Colonic mucosa (tissue), 4 donors: ENCODE measurements at regions not wholly inside any gene's neighbourhood (a gene's known extent, or its start where the extent isn't known, plus 50 kb on each side); places are given as distances from the start of the nearest gene placed in this dataset.

Source experiments
- DNase-seq: peaks from one replicate; pipeline ENCODE4 v3.0.0-alpha.2; 2020
- H3K27ac ChIP-seq: fragments of 200-600 bp; one replicate; pipeline ENCODE4 v1.8.0; 2021
- H3K27me3 ChIP-seq: fragments of 200-600 bp; one replicate; pipeline ENCODE4 v1.8.0; 2021
- H3K36me3 ChIP-seq: fragments of 200-600 bp; one replicate; pipeline ENCODE4 v1.8.0; 2021
- H3K4me1 ChIP-seq: fragments of 200-600 bp; one replicate; pipeline ENCODE4 v1.8.0; 2021; ENCODE audit warnings: mild to moderate bottlenecking
- H3K4me3 ChIP-seq: fragments of 200-600 bp; one replicate; pipeline ENCODE4 v1.8.0; 2021
- H3K9ac ChIP-seq, 2 donors: one replicate each; pipeline ENCODE4 v1.7.0; 2013; ENCODE audit warnings: control low read depth in 2 of 2, low read depth in 2 of 2, low read length in 2 of 2
- H3K9me3 ChIP-seq: fragments of 200-600 bp; one replicate; pipeline ENCODE4 v1.8.0; 2021
- intact Hi-C: fragments of 100-400 bp; cut with DNase I; formaldehyde crosslinking; loops from one replicate; pipeline ENCODE4 v1.14.1; 2022
- TF ChIP-seq, protein P1 (sequence below): fragments of 200-600 bp; IDR thresholded peaks from one replicate; pipeline ENCODE4 v1.8.0; 2022; ENCODE audit warnings: antibody characterized with exemption, mild to moderate bottlenecking
- donor health status: healthy.
- donor health status: DM: no; HTN: no; CAD: no.
- donor health status: DM: no; HTN: no; CAD: no.

DNA sequence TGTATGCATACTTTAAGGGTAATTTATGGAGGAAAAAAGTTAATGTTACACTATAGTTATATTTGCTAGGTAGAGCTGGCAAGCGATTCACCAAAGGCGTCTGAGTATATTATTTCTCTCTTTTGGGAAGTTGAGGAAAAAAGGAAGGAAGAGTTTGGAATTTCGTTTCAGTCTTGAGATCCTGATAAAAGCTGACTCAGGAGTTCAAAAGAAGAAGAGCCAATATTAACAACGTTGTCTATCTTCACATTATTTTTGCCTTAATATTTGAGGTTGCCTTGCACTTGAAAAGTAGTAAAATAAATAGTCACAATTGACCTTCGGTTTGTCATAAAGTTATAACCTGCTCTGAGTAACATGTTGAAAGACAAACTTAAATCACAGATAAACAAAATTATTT lies 888.6 kb downstream of the KCNJ2 start:
- Histone ChIP-seq H3K4me3 (no peak overlapping the region), H3K36me3 (no peaks in the 10 kb centered on the region), H3K9ac (no peak overlapping the region), H3K9me3 (no peaks in the 10 kb centered on the region), H3K4me1 (no peaks in the 10 kb centered on the region), H3K27ac (no peak overlapping the region), H3K27me3 (no peaks in the 10 kb centered on the region)
- no peak for DNase-seq
- intact Hi-C loops, result no loop called here
- TF ChIP-seq, protein P1, sequence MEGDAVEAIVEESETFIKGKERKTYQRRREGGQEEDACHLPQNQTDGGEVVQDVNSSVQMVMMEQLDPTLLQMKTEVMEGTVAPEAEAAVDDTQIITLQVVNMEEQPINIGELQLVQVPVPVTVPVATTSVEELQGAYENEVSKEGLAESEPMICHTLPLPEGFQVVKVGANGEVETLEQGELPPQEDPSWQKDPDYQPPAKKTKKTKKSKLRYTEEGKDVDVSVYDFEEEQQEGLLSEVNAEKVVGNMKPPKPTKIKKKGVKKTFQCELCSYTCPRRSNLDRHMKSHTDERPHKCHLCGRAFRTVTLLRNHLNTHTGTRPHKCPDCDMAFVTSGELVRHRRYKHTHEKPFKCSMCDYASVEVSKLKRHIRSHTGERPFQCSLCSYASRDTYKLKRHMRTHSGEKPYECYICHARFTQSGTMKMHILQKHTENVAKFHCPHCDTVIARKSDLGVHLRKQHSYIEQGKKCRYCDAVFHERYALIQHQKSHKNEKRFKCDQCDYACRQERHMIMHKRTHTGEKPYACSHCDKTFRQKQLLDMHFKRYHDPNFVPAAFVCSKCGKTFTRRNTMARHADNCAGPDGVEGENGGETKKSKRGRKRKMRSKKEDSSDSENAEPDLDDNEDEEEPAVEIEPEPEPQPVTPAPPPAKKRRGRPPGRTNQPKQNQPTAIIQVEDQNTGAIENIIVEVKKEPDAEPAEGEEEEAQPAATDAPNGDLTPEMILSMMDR, result no peak

DNA sequence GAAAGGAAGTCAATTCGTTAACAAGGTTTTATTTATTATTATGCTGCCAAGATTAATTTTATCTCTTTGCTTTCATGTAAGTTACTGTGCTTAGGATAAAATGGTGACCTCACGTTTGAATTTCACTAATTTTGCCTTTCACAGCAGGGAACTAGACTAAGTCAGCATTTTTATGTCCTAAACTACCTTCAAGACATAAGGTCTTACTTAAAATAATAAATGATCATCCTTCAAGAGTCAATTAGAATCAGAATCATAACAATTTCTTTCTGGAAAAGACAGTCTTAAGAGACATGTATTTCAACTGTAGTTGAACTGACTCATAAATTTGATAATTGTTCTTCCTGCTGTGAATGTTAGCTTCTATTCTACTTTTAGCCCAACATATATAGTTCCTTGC lies 893.8 kb downstream of the KCNJ2 start:
- no peak overlapping the region for H3K27ac ChIP-seq
- no peak for DNase-seq
- H3K9me3 ChIP-seq, result no peaks in the 10 kb centered on the region
- no peaks in the 10 kb centered on the region for H3K4me1 ChIP-seq
- no peaks in the 10 kb centered on the region for H3K27me3 ChIP-seq
- TF ChIP-seq, protein P1, result no peak
- intact Hi-C loops, result no loop called here
- H3K9ac ChIP-seq, result no peak overlapping the region
- no peaks in the 10 kb centered on the region for H3K36me3 ChIP-seq
- H3K4me3 ChIP-seq, result no peak overlapping the region

DNA sequence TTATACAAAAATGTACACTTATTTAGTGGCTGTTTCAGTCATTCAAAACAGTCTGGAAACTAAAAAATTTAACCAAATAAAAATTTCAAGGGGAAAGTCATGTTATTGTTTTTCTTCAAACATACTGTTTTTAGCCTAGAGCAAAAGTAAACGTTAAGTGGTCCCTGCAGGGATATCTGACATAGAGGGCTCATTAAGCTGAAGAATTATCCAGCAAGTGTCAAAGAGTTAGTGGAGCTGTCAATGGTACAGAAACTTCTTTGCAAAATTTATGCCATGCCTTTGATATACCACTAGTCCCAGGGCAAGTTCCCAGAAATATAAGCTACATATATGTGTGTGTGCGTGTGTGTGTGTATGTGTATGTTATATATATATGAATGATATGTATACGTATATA lies 894.2 kb downstream of the KCNJ2 start:
- Histone ChIP-seq H3K27ac (no peak overlapping the region), H3K4me3 (no peak overlapping the region), H3K27me3 (no peaks in the 10 kb centered on the region), H3K4me1 (no peaks in the 10 kb centered on the region), H3K36me3 (no peaks in the 10 kb centered on the region), H3K9me3 (no peaks in the 10 kb centered on the region), H3K9ac (no peak overlapping the region)
- intact Hi-C loops, result no loop called here
- DNase-seq, result no peak
- TF ChIP-seq, protein P1, result no peak

DNA sequence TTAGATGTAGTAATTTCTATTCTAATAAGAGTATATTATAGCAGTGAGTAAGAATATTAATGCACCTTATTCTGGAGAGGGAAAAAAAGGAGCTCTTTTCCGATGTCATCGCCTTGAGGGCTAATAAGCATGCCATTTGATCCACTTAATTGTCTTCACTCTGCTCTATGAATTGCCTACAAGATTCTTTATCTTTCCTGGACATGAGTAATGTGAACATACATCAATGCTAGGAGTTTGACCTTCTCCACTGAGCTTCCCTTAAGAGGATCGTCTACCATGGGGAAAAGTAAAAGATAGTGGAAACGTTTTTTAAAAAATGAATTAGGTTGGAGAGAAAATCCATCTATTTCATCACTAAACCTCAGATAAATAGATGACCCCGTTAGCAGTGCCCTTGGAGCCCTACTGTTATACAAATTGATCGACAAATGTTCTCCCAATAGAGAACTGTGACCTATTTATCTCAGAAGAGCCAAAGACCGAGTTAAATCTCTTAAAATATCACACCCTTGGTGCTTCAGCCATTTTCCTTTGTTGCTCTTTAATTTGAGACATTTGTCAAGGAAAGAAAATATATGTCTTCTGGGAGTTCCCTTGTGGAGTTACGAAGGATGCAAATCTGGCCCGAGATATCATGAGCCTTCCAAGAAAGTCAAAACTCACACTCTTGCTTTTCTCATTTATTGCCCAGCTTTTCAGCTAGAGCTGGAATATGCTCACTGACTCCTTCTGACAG lies 898.5 kb downstream of the KCNJ2 start:
- Histone ChIP-seq H3K9me3 (no peaks in the 10 kb centered on the region), H3K27ac (no peak overlapping the region), H3K36me3 (no peaks in the 10 kb centered on the region), H3K27me3 (no peaks in the 10 kb centered on the region), H3K4me1 (no peaks in the 10 kb centered on the region), H3K9ac (no peak overlapping the region), H3K4me3 (no peak overlapping the region)
- TF ChIP-seq, protein P1, result no peak
- intact Hi-C loops, result no loop called here
- no peak for DNase-seq

DNA sequence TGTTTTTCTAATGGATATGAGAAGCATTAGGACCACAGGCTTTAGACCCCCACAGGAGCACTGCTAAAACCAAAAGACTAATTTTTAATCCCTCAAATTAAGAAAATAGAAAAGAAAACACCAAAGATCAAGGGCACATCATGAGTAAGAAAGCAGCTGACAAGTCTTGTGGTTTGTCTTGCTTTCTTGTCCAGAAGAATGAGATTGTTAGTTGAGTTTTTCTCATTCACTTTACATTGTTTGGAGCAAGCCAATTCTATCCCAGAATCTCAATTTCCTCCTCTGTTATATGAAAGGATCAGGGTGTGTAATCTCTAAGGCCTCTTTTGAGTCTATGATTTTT lies 899.0 kb downstream of the KCNJ2 start:
- H3K9me3 ChIP-seq, result no peaks in the 10 kb centered on the region
- TF ChIP-seq, protein P1, result no peak
- no peaks in the 10 kb centered on the region for H3K4me1 ChIP-seq
- intact Hi-C loops, result no loop called here
- no peak overlapping the region for H3K9ac ChIP-seq
- no peaks in the 10 kb centered on the region for H3K36me3 ChIP-seq
- no peak overlapping the region for H3K4me3 ChIP-seq
- no peak for DNase-seq
- no peak overlapping the region for H3K27ac ChIP-seq
- H3K27me3 ChIP-seq, result no peaks in the 10 kb centered on the region
